CD4-positive, alpha-beta T cell treated with Interleukin-10 for 1 hour (primary cell): ENCODE measurements at regions not wholly inside any gene's neighbourhood (a gene's known extent, or its start where the extent isn't known, plus 50 kb on each side); places are given as distances from the start of the nearest gene placed in this dataset.
"Not testable (repeated sequence)": the region's sequence is repeated elsewhere in the genome, so short reads cannot be mapped to it uniquely, and the experiment has no call there.

ENCODE experiments used
- DNase-seq: peaks from one replicate; pipeline ENCODE4 v3.0.0-alpha.2; 2020

DNA sequence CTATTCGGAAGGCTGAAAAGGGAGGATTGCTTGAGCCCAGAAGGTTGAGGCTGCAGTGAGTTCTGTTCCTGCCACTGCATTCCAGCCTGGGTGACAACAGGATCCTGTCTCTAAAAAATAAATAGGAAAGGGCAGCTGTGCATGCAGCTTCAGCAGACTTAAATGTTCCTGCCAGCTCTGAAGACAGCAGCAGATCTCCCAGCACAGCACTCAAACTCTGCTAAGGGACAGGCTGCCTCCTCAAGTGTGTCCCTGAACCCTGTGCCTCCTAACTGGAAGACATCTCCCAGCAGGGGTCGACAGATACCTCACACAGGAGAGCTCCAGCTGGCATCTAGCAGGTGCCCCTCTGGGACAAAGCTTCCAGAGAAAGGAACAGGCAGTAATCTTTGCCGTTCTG, 117.9 kb downstream of the CXCL12 start:
- DNase-seq: no peak

DNA sequence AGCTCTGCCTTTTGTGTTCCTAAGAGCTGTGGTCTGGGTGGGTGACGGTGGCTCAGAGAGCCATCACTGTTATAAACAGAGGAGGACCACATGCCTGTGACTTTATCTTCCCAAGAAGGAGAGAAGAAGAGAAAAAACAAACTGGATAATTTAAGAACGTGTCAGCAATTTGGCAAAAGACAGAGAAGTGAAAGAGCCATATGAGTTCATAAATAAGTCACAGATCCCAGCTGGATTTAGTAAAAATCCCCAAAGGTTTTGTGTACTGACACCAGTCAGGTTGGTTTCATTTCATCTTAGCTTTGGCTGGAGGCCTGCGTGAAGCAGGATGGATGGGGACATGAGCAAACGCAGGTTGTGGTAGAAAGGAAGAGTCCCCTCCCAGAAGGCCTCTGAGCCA, 120.7 kb downstream of the CXCL12 start:
- DNase-seq: no peak

DNA sequence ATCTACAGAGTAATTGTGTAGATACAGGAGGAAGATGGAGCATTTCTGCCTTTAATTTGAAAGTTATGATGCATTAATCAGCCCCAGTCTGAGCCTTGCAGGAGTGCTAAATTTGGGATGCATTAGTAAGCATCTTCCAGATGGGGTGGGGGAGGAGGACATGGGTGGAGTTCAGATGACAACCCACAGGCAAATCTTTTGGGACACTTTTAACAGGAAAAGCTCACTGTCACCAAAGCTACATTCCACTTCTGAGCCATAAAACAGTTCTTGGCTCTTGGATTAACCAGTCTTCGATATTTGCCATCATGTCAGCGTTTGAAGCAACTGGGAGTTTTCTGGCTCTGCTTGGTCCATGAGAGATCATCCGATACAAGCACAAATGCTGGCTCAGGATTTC, 121.1 kb downstream of the CXCL12 start:
- DNase-seq: no peak

DNA sequence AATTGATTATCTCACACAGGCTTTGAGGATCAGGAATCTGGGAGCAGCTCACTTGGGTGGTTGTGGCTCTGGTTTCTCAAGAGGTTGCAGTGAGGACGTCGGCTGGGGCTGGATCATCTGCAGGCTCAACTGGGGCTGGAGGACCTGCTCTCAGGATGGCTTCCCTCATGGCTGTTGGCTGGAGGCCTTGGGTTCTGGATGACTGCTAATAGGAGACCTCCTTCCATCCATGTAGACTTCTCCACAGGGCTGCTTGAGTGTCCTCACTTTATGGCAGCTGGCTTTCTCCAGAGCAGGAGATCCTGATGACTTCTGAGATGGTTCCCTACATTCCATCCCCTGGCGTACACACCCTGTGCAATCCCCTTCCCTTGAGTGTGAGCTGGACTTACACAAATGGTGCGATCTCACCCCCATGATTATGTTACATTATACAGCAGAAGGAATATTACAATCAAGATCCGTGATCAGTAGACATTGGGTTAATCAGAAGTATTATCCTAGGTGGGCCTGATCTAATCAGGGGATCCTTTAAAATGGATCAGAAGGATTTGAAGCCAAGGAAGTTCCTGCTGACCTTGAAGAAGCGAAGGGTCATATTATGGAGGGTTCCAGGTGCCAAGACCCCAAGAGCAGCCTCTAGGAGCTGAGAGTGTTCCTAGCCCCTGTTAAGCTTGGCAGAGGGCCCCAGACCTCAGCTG, 122.2 kb downstream of the CXCL12 start:
- DNase-seq: no peak

DNA sequence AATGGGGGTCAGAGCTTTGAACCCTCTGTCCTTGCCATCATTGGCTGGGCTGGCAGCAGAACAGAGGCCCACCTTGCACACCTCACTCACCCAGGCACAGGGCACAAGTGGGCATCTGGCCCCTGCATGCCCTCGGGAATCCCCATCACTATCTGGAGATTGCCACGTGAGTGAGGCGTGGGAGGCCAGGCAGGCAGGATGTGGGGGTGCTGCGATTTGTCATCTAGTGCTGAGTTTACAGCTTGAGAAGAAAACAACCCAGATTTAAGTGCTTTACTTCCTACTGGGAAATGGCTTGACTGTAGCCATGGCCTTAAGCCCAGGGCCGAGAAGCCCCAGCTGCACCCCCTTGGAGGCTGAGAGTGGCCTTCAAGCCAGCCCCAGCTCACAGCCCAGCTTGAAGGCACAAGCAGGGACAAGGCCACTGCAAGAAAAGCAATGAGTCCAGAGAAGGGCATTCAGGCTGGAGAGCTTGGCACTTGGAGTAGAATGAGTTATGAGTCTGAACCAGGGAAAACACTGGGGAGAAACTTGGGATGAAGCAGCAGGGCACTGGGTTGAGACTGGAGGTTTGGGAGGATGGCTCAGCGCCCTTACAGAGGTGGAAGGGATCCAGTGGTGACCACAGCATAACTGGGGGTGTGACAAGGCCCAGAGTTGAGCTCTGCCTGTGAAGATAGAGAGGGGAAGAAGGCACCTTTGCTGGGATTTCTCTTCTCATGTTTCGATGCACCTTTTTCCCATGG, 123.0 kb downstream of the CXCL12 start:
- no peak for DNase-seq

DNA sequence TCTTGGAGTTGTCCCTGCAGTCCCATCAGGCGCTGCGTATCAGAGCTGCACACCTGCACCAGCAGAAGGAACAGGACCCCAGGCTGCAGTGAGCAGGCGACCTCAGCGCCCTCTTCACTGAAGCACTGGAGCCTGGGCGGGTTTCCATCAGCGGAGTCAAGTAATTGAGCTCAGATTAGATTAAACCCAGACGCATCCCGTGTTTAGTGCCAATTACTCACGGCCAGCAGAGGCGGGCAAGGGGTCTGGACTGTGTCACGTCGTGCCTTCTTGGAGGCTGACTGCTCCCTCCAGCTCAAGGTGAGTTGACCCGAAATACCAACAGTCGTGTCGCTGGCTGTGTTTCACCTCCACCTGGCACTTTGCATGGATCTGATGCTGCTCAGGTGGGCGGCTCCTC, 123.6 kb downstream of the CXCL12 start:
- no peak for DNase-seq

DNA sequence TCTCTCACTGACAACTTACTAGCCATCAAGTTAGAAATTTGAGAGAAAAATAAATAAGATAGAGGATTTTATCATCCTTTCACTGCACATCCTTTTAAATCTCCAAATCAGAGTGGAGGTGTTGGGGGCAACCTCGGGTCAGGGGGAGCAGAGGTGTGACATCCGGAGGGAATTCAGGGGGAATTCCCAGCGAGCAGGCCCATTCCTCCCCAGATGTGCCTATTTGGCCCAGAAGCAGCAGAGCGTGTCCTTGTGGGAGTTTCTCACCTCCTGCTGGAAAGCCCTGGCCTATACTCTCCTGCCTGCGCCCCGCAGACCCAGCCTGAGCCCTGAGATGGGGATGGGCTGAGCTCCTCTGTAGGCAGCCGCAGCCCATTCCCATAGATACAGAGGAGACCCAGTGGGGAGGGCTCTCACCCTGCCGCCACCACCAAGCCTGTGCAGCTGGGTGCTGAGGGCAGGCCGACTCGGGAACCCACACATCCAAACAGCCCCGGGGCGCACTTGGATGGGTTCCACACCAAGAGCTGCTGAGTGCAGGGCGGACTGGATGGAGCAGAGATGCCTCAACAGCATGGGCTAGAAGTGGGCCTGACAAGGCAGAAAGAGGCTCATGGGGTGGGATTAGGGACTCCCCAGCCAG, 124.5 kb downstream of the CXCL12 start:
- DNase-seq: no peak

DNA sequence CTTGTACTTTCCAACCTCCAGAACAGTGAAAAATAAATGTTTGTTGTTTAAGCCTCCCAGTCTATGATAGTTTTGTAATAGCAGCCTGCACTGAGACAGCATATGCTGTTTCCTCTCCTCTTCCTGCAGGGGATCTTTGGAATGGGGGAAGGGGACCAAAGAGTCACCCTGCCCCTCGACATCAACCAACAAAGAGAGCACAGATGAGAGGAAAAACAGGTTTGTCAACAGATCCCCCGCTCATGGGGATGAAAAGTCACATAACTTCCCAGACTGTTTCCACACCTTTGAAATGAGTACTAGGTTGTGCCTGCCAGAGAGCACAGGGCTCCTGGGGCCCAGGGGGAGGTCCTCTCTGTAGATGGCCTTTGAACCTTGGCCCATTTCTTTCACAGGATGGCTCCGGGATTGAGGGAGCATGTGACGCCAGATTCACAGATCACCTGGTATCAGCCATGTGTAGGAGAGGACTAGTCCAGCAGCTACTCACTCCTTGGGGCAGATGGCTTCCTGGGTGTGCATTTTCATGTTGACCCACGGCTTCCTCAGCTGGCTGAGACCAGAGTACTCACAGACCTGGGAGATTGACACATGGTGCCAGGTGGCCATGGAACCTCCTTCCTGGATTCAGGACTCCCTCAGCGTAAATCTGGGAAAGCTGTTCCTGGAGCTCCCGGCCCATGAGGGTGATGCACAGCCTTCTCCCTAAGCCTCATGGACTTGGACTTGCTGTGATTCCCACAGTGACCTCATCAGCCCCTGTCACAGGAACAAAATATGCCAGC, 125.6 kb downstream of the CXCL12 start:
- no peak for DNase-seq

DNA sequence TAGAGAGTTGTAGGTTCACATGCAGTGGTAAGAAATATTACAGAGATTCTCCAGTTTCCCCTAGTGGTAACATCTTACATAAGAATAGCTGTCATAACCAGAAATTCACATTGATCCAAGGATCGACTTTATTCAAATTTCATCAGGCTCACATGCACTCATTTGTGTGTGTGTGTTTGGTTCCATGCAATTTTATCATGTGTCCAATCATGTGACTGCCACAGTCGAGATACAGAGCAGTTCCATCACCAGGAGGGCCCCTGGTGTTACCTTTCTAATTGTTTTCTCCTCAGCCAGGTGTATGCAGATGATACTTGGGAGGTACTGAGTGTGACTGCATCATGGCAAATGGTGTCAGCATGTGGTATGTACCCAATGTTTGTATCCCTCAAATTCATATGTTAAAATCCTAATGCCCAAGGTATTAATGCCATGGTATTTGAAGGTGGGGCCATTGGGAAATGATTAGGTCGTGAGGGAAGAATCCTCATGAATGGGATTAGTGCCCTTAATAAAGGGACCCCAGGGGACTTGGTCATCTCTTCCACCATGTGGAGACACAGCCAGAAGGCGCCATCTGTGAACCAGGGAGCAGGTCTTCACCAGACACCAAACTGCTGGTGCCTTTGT, 126.3 kb downstream of the CXCL12 start:
- no peak for DNase-seq

DNA sequence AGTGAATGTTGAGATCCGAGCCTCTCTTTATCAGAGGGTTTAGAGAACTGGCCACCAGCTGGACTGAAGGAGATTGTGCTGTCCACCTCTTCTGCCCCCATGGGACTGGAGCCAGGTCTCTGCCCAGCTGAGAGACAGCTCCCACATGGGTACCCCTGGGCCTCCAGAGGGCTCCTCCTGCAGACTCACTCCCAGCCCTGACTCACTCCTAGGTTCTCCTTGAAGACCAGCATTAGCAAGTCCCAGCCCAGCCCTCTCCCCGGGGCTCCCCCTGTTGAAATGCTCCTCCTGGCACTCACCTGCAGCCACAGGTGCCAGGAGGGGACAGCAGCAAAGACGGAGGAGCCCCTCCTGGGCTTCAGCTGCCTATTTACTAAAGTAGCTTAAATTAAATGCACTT, 126.9 kb downstream of the CXCL12 start:
- DNase-seq: no peak

DNA sequence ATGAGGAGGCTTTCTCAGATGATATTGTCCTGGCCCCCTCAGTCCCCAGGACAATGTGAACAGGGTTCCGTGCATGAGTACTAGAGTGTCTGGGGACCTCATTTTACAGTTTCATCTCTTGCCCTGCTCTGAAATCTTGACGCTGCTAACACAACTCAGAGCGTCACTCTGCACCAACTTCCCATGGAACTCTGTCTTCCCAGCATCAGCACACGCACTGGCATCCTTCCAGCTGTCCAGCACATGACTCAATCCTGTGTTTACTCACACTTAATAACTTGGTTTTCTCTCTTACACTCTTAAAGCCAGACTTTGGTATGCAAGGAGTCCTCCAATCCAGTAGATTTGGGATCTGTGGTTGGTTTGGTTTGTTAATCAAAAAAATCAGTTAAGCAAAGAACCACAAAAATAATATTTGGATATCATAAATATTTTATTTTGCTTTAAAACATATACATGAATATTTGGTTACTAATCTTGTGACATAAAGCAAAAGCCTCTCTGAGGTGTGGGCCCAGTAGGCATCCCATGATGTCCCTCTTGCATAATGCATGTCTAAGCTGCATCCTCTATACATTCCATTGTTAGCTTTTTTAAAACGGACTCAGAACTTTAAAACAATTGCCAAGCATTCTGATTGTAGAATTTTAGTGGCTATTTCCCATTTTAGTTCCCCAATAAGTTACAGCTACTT, 131.0 kb downstream of the CXCL12 start:
- no peak for DNase-seq

DNA sequence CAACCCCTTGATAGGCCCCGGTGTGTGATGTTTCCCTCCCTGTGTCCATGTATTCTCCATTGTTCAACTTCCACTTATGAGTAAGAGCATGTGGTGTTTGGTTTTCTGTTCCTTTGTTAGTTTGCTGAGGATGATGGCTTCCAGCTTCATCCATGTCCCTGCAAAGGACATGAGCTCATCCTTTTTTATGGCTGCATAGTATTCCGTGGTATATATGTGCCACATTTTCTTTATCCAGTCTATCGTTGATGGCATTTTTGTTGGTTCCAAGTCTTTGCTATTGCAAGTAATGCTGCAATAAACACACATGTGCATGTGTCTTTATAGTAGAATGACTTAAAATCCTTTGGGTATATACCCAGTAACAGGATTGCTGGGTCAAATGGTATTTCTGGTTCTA, 132.3 kb downstream of the CXCL12 start:
- DNase-seq: not testable (repeated sequence)

DNA sequence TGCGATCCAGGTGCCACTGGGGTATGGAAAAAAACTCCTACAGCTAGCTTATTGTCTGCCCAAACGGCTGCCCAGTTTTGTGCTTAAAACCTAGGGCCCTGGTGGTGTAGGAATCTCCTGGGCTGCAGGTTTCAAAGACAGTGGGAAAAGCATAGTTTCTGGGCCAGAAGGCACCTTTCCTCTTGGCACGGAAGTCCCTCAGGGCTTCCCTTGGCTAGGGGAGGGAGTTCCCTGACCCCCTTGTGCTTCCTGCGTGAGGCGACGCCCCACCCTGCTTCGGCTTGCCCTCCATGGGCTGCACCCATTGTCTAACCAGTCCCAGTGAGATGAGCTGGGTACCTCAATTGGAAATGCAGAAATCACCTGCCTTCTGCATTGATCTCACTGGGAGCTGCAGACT, 135.0 kb downstream of the CXCL12 start:
- not testable (repeated sequence) for DNase-seq

DNA sequence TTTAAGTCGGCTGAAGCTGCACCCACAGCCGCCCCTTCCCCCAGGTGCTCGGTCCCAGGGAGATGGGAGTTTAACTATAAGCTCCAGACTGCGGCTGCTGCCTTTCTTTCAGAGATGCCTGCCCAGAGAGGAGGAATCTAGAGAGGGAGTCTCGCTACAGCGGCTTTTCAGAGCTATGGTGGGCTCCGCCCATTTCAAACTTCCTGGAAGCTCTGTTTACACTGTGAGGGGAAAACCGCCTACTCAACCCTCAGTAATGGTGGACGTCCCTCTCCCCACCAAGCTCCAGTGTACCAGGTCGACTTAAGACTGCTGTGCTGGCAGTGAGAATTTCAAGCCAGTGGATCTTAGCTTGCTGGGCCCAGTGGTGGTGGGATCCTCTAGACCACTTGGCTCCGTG, 135.4 kb downstream of the CXCL12 start:
- no peak for DNase-seq

DNA sequence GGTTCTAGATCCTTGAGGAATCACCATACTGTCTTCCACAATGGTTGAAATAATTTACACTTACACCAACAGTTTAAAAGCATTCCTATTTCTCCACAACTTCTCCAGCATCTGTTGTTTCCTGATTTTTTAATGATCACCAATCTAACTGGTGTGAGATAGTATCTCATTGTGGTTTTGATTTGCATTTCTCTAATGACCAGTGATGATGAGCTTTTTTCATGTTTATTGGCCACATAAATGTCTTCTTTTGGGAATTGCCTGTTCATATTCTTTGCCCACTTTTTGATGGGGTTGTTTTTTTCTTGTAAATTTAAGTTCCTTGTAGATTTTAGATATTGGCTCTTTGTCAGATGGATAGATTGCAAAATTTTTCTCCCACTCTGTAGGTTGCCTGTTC, 138.2 kb downstream of the CXCL12 start:
- DNase-seq: not testable (repeated sequence)

DNA sequence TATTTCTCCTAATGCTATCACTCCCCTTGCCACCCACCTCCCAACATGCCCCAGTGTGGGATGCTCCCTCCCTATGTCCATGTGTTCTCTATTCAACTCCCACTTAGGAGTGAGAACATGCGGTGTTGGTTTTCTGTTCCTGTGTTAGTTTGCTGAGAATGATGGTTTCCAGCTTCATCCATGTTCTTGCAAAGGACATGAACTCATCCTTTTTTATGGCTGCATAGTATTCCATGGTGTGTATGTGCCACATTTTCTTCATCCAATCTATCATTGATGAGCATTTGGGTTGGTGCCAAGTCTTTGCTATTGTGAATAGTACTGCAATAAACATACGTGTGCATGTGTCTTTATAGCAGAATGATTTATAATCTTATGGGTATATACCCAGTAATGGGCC, 138.6 kb downstream of the CXCL12 start:
- DNase-seq: not testable (repeated sequence)

DNA sequence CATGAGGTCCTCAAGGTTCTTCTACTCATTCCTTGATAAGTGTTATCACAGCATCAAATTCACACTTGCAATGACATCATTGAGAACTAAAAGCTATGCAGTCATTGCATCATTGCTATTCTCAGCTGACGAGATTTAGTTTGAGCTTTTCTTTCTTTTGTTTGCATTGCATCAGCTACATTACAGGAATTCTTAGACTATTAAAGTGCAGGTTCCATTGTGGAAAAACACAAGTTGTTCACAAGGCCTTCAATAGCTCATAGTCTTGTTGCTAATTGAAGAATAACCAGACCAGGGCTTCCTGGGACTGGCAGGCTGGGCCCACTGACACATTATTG, 139.3 kb downstream of the CXCL12 start:
- no peak for DNase-seq

DNA sequence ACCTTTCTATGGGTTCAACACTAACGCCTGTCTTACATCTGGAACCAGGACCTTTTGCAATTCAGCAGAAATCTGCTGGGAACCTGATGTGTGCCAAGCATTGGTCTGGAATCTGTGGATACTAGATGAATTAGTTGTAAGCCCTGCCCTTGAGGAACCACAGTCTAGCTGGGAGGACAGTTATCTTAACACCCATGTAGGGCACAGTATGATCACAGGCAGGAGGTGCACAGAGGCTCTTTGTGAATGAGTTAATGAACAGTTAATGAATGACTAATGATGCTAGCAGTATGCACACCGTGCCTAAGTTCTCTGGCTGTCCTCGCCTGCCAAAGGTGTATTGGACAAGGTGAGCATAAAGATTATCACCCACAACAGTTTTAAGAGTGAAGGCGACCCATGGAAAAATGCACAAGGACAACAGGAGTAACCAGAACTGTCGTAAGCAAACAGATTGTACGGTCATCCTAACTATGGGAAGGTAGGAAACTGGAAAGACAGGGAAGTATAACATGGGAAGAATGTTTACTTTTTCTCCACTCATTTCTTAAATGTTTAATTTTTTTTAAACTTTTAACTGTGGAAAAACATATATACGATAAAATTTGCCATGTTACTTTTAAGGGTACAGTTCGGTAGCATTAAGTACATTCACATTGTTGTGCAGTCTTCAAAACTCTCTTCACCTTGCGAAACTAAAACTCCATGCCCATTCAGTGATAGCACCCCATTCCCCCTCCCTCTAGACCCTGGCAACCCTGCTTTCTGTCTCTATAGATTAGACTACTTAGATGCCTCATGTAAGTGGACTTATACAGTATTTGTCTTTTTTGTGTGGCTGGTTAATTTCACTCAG, 139.9 kb downstream of the CXCL12 start:
- no peak for DNase-seq

DNA sequence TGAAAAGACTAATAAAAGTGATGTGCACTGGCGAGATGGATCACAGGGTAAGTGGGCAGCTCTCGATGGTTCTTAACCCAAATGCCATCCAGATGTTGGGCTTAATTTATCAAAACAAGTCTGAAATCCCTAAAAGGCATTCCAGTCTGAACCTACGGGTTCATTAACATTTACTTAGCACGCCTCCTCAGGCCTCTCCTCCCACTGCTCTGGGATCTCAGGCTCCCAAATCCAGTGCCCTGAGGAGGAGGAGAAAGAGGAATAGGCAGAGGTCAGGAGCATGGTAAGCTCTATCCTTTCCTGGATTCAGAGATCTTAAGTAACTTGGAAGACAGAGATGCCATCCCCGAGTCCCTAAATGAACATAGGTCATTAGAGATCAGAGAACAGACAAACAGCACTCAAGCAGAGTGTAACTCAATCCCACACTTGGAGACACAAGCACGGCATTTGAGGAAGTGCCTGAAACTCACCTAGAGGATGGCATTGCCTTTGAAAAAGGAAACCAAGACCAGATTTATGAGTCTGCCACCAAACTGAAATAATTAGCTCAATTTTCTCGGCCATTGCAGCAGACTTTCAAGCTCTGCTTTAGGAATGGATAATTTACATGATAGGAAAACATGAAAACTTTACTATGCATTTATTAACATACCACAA, 140.9 kb downstream of the CXCL12 start:
- no peak for DNase-seq

DNA sequence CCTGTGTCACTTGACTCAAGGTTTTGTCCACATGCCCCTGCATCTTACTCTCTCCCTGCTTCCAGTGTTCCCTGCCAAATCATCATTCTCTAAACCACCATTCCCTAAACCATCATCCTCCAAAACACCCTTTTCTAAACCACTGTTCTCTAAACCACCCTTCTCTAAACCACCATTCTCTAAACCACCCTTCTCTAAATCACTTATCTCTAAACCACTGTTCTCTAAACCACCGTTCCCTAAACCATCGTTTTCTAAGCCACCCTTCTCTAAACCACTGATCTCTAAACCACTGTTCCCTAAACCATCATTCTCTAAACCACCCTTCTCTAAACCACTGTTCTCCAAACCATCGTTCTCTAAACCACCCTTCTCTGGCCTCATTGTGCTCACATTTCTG, 142.1 kb downstream of the CXCL12 start:
- no peak for DNase-seq

DNA sequence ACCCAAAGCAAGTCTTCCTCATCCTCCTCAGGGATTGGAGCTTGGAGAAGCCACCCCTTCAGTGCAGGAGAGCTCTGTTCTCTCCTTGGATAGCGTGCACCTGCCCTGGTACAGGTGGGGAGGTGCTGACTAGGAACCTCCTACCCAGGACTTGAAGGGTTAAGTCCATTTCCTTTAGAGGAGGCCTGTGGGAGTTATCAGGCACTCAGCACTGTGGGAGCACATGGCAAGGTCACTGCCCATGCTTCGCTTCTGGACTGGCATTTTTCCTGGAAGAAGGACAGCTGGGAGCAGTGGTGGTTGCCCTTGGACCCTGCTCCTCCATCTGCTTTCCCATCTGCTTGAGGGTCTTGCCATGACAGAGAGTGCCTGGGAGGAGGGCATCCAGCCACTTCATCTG, 142.8 kb downstream of the CXCL12 start:
- DNase-seq: no peak
